Parathyroid adenoma (tissue), 2 donors: ENCODE measurements at regions not wholly inside any gene's neighbourhood (a gene's known extent, or its start where the extent isn't known, plus 50 kb on each side); places are given as distances from the start of the nearest gene placed in this dataset.
"Not testable (repeated sequence)": the region's sequence is repeated elsewhere in the genome, so short reads cannot be mapped to it uniquely, and the experiment has no call there.

ENCODE experiments used
- H2AFZ ChIP-seq: fragments of 300-600 bp; sonication (generic); one replicate; pipeline ENCODE4 v1.7.0; 2017; ENCODE audit warnings: antibody characterized with exemption, mild to moderate bottlenecking
- H3K27ac ChIP-seq: fragments of 300-600 bp; sonication (generic); one replicate; pipeline ENCODE4 v1.7.0; 2017
- H3K27me3 ChIP-seq: fragments of 300-600 bp; sonication (generic); one replicate; pipeline ENCODE4 v1.7.0; 2017; ENCODE audit warnings: low read length; ENCODE audit not compliant: control insufficient read depth, insufficient read depth
- H3K36me3 ChIP-seq: fragments of 300-600 bp; sonication (generic); one replicate; pipeline ENCODE4 v1.7.0; 2017; ENCODE audit warnings: low read length; ENCODE audit not compliant: control insufficient read depth, insufficient read depth
- H3K4me1 ChIP-seq: fragments of 300-600 bp; sonication (generic); one replicate; pipeline ENCODE4 v1.7.0; 2017; ENCODE audit warnings: control low read depth
- H3K4me2 ChIP-seq: fragments of 300-600 bp; sonication (generic); one replicate; pipeline ENCODE4 v1.7.0; 2017; ENCODE audit warnings: low read length
- H3K4me3 ChIP-seq: fragments of 300-600 bp; sonication (generic); one replicate; pipeline ENCODE4 v1.7.0; 2017; ENCODE audit warnings: low read depth, low read length
- H3K79me2 ChIP-seq: fragments of 300-600 bp; sonication (generic); one replicate; pipeline ENCODE4 v1.7.0; 2017; ENCODE audit warnings: control low read depth
- H3K9ac ChIP-seq: fragments of 300-600 bp; sonication (generic); one replicate; pipeline ENCODE4 v1.7.0; 2017; ENCODE audit warnings: mild to moderate bottlenecking
- H3K9me3 ChIP-seq: fragments of 300-600 bp; sonication (generic); one replicate; pipeline ENCODE4 v1.7.0; 2017; ENCODE audit warnings: low read length; ENCODE audit not compliant: control insufficient read depth
- TF ChIP-seq, protein P1 (sequence below): fragments of 300-600 bp; sonication (generic); IDR thresholded peaks from one replicate; pipeline ENCODE4 v1.7.0; 2017; ENCODE audit warnings: antibody characterized with exemption, mild to moderate bottlenecking
- donor health status: primary hyperparathyroidism.

DNA sequence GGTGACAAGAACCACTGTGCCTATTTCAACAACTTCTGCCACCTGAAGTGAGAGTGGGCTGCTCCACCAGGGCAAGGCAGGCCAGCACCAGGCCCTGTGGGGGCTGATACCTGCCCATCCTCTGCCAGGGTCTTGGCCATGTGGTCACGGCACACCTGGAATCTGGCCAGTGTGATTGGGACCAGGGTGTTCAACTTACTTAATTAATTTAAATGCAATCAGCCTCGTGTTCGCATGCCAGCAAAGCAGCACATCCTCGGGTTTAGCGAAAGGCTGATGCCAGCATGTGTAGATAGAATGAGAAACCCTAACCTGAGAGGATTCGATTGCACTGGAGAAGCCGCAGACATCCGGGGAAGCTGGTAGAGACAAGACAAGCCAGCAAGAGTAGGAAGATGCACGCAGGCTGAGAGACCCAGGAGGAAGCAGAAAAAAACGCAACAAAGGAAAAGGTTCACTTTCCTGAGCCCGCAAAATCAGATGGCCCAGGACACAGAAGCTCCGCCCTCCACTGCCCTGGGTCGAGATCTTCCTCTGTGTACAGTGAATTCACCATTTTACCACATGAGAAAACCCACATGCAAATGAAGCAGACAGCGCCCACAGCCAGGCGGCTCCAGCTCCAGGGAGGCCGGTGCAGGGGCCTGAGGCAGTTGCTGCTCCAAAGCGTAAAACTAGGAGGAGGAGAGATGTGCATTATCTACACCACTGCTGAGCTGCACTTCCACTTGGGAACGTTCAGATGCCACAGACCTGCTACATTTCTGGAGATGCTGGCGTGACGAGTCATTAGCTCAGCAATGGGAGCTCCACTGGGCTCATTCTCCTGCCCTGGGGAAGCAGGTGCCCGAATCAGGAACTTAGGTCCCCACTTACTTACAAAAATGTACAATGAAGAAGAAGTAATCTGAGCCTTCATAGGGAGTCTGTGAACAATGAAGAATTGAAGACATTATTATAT is 92.1 kb downstream of the TMEM18 start:
- Histone ChIP-seq H3K9me3 (no peaks in the 10 kb centered on the region), H3K27me3 (no peaks in the 10 kb centered on the region), H3K9ac (no peak overlapping the region), H3K4me1 (no peaks in the 10 kb centered on the region), H3K4me3 (no peak overlapping the region), H2AFZ (no peak overlapping the region), H3K4me2 (no peak overlapping the region), H3K27ac (no peak overlapping the region), H3K79me2 (no peaks in the 10 kb centered on the region), H3K36me3 (no peaks in the 10 kb centered on the region)
- TF ChIP-seq, protein P1, sequence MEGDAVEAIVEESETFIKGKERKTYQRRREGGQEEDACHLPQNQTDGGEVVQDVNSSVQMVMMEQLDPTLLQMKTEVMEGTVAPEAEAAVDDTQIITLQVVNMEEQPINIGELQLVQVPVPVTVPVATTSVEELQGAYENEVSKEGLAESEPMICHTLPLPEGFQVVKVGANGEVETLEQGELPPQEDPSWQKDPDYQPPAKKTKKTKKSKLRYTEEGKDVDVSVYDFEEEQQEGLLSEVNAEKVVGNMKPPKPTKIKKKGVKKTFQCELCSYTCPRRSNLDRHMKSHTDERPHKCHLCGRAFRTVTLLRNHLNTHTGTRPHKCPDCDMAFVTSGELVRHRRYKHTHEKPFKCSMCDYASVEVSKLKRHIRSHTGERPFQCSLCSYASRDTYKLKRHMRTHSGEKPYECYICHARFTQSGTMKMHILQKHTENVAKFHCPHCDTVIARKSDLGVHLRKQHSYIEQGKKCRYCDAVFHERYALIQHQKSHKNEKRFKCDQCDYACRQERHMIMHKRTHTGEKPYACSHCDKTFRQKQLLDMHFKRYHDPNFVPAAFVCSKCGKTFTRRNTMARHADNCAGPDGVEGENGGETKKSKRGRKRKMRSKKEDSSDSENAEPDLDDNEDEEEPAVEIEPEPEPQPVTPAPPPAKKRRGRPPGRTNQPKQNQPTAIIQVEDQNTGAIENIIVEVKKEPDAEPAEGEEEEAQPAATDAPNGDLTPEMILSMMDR = no peak

DNA sequence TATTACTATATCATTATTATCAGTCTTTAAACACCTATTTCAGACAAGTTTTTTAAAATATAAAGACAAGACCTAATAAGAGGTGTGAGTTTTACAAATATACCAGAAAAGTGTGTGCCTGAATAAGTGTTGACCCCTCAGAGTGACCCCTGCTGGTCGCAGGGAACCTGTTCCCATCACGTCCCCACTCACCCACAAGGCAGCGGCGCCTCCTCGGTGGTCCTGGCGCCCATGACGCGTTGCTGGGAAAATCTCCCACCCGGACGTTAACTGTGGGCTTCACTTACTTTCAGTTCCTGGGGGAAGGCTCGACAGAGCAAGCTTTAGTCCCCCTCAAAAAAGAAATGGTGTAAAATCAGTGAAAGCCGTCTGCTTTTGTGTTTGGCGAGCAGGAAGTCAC is 93.5 kb downstream of the TMEM18 start:
- H3K9me3 ChIP-seq = no peaks in the 10 kb centered on the region
- no peak overlapping the region for H3K27ac ChIP-seq
- no peak overlapping the region for H3K4me2 ChIP-seq
- no peaks in the 10 kb centered on the region for H3K27me3 ChIP-seq
- TF ChIP-seq, protein P1 = no peak
- no peaks in the 10 kb centered on the region for H3K4me1 ChIP-seq
- H3K9ac ChIP-seq = no peak overlapping the region
- no peak overlapping the region for H3K4me3 ChIP-seq
- no peak overlapping the region for H2AFZ ChIP-seq
- H3K36me3 ChIP-seq = no peaks in the 10 kb centered on the region
- H3K79me2 ChIP-seq = no peaks in the 10 kb centered on the region

DNA sequence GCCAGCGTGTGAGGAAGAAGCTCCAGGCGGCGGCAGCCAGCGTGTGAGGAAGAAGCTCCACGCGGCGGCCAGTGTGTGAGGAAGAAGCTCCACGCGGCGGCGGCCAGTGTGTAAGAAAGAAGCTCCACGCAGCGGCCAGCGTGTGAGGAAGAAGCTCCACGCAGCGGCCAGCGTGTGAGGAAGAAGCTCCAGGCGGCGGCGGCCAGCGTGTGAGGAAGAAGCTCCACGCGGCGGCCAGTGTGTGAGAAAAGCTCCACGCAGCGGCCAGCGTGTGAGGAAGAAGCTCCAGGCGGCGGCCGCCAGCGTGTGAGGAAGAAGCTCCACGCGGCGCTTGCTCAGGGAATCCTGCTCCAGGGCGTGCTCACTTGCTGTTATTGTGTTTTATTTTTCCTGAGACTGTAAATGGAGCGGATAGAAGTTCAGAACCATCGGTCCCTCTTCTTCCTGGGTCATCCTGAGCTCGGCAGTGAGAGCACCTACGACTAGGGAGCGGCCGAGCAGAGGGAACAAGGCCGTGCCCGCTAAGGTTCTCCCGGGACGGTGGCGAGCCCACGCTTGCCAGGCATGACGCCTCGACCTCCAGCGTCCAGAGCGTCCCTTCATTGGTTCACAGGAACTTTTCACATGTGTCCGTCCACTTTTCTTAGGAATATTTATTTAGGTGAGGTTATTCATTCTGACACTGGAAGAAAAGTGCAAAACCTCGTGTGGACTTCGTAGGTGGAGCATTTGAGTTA is 94.2 kb downstream of the TMEM18 start:
- Histone ChIP-seq H3K9ac (no peak overlapping the region), H3K27me3 (no peaks in the 10 kb centered on the region), H3K36me3 (no peaks in the 10 kb centered on the region), H3K4me2 (no peak overlapping the region), H3K79me2 (no peaks in the 10 kb centered on the region), H2AFZ (no peak overlapping the region), H3K27ac (no peak overlapping the region), H3K4me1 (no peaks in the 10 kb centered on the region), H3K9me3 (no peaks in the 10 kb centered on the region), H3K4me3 (no peak overlapping the region)
- TF ChIP-seq, protein P1 = no peak

DNA sequence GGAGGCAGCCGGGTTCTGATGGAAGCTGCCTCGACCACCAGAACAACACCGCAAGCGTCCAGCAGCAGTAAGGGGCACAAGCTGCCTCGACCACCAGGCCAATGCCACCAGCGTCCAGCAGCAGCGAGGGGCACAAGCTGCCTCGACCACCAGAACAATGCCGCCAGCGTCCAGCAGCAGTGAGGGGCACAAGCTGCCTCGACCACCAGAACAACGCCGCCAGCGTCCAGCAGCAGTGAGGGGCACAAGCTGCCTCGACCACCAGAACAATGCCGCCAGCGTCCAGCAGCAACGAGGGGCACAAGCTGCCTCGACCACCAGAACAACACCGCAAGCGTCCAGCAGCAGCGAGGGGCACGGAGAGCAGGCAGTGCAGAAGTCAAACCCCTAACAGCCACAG is 94.9 kb downstream of the TMEM18 start:
- not testable (repeated sequence) for H3K27ac ChIP-seq, H2AFZ ChIP-seq, H3K27me3 ChIP-seq, H3K9me3 ChIP-seq, H3K4me1 ChIP-seq, H3K36me3 ChIP-seq, H3K79me2 ChIP-seq, H3K4me3 ChIP-seq, H3K9ac ChIP-seq, H3K4me2 ChIP-seq

DNA sequence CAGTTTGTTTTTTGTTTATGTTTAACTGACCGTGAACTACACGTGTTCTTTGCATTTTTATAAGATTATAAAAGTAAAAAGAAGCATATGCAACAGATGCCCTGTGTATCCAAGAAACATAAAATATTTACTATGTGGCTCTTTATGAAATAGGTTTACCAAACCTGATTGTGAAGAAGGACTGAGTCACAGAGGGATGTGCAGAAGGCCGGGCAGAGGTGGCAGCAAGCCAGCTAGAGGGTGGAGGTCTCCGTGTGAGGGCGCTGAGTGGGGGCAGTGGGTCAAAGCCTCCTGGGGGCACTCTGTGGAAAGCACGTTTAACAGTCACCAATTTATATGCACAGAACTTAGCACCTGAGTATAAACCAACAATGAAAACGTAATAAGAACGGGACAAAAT is 97.2 kb downstream of the TMEM18 start:
- H3K4me2 ChIP-seq = no peak overlapping the region
- H3K4me3 ChIP-seq = no peak overlapping the region
- H2AFZ ChIP-seq = no peak overlapping the region
- no peaks in the 10 kb centered on the region for H3K4me1 ChIP-seq
- H3K9ac ChIP-seq = no peak overlapping the region
- no peak overlapping the region for H3K27ac ChIP-seq
- no peaks in the 10 kb centered on the region for H3K27me3 ChIP-seq
- H3K9me3 ChIP-seq = no peaks in the 10 kb centered on the region
- TF ChIP-seq, protein P1 = no peak
- no peaks in the 10 kb centered on the region for H3K36me3 ChIP-seq
- no peaks in the 10 kb centered on the region for H3K79me2 ChIP-seq
